HG02870 (cell line): ENCODE measurements at regions not wholly inside any gene's neighbourhood (a gene's known extent, or its start where the extent isn't known, plus 50 kb on each side); places are given as distances from the start of the nearest gene placed in this dataset.

Experiments
- ATAC-seq: cut with Tn5 transposase; IDR thresholded peaks from one replicate; pipeline ENCODE4 v1.9.1; 2021; ENCODE audit warnings: mild to moderate bottlenecking, moderate library complexity; ENCODE audit not compliant: unreplicated experiment

GRCh38 chr15:46763091-46763490 lies 954.2 kb upstream of the SEMA6D start:
- ATAC-seq: no peak

GRCh38 chr15:46764851-46765250 lies 952.5 kb upstream of the SEMA6D start:
- no peak for ATAC-seq

- no peak for ATAC-seq
These were observed 951.3 kb upstream of the SEMA6D start for GRCh38 chr15:46766021-46766420.

GRCh38 chr15:46768287-46768686 lies 949.0 kb upstream of the SEMA6D start:
- no peak for ATAC-seq

GRCh38 chr15:46773016-46773415 lies 944.3 kb upstream of the SEMA6D start:
- no peak for ATAC-seq

- ATAC-seq: no peak
These were observed 938.4 kb upstream of the SEMA6D start for GRCh38 chr15:46778876-46779275.

- ATAC-seq: no peak
These were observed 930.6 kb upstream of the SEMA6D start for GRCh38 chr15:46786590-46787285.

- ATAC-seq: no peak
These were observed 921.6 kb upstream of the SEMA6D start for GRCh38 chr15:46795685-46796084.

GRCh38 chr15:46808834-46809233 lies 908.5 kb upstream of the SEMA6D start:
- ATAC-seq: no peak

- no peak for ATAC-seq
These were observed 902.1 kb upstream of the SEMA6D start for GRCh38 chr15:46815240-46815639.

GRCh38 chr15:46815765-46816164 lies 901.5 kb upstream of the SEMA6D start:
- no peak for ATAC-seq

- no peak for ATAC-seq
These were observed 868.6 kb upstream of the SEMA6D start for GRCh38 chr15:46848704-46849103.

GRCh38 chr15:46853600-46853999 lies 863.7 kb upstream of the SEMA6D start:
- ATAC-seq: no peak

GRCh38 chr15:46854564-46854963 lies 862.7 kb upstream of the SEMA6D start:
- no peak for ATAC-seq

GRCh38 chr15:46855388-46855787 lies 861.9 kb upstream of the SEMA6D start:
- ATAC-seq: no peak

- no peak for ATAC-seq
These were observed 860.3 kb upstream of the SEMA6D start for GRCh38 chr15:46856839-46857502.

GRCh38 chr15:46858150-46858549 lies 859.2 kb upstream of the SEMA6D start:
- no peak for ATAC-seq

- ATAC-seq: no peak
These were observed 855.5 kb upstream of the SEMA6D start for GRCh38 chr15:46861796-46862195.

GRCh38 chr15:46865155-46865554 lies 852.1 kb upstream of the SEMA6D start:
- no peak for ATAC-seq

GRCh38 chr15:46872286-46872980 lies 844.9 kb upstream of the SEMA6D start:
- no peak for ATAC-seq

- no peak for ATAC-seq
These were observed 844.3 kb upstream of the SEMA6D start for GRCh38 chr15:46872981-46873330.
